ENCODE measurements at regions not wholly inside any gene's neighbourhood (a gene's known extent, or its start where the extent isn't known, plus 50 kb on each side); places are given as distances from the start of the nearest gene placed in this dataset.

- TF ChIP-seq CTCF (IDR thresholded peaks at IDR 0.05), result no peak
- no peak for TF ChIP-seq EP300 (IDR thresholded peaks at IDR 0.05)
These were observed 101.3 kb upstream of the USP24 start for GRCh38 chr1:55316502-55316901.

Measured in tibial nerve (tissue), 4 donors.